H1 (cell line): ENCODE measurements at regions not wholly inside any gene's neighbourhood (a gene's known extent, or its start where the extent isn't known, plus 50 kb on each side); places are given as distances from the start of the nearest gene placed in this dataset.

Experiments used
- CEBPB ChIP-seq: IDR thresholded peaks from 2 replicates; pipeline ENCODE4 v1.6.1; 2012; ENCODE audit warnings: low read depth, low read length
- CTCF ChIP-seq, 3 experiments: IDR thresholded peaks; 1 replicate in 2 of 3; 2 replicates in 1 of 3; pipeline versions ENCODE4 v1.5.1 to v1.6.1; 2011; ENCODE audit warnings: low read length in 3 of 3, mild to moderate bottlenecking in 3 of 3, inconsistent platforms in 2 of 3, low read depth in 1 of 3, moderate library complexity in 1 of 3; ENCODE audit not compliant: insufficient read depth in 1 of 3; ENCODE audit errors: control extremely low read depth in 1 of 3
- EGR1 ChIP-seq: IDR thresholded peaks from 2 replicates; pipeline ENCODE4 v1.6.1; 2011; ENCODE audit warnings: low read depth, low read length, borderline replicate concordance
- GTF2F1 ChIP-seq: IDR thresholded peaks from 2 replicates; pipeline ENCODE4 v1.6.1; 2012; ENCODE audit warnings: low read depth, low read length, improper control_type of control experiment, borderline replicate concordance
- JUND ChIP-seq: IDR thresholded peaks from 2 replicates; pipeline ENCODE4 v1.6.1; 2011; ENCODE audit warnings: mild to moderate bottlenecking, improper control_type of control experiment, low read length
- POLR2AphosphoS5 ChIP-seq: IDR thresholded peaks from 2 replicates; pipeline ENCODE4 v1.6.1; 2011; ENCODE audit warnings: low read depth, low read length
- RNF2 ChIP-seq: fragments of 200-900, 300-1000 bp; sonication (generic); IDR thresholded peaks from 2 replicates; pipeline ENCODE4 v1.7.1; 2016; ENCODE audit warnings: borderline replicate concordance, low read depth, mild to moderate bottlenecking, antibody characterized with exemption, low read length; ENCODE audit not compliant: poor library complexity, severe bottlenecking; ENCODE audit errors: missing control alignments
- YY1 ChIP-seq: IDR thresholded peaks from 2 replicates; pipeline ENCODE4 v1.6.1; 2011; ENCODE audit warnings: low read depth, mild to moderate bottlenecking, low read length
- ZNF274 ChIP-seq: IDR thresholded peaks from 2 replicates; pipeline ENCODE4 v1.7.0; 2012; ENCODE audit warnings: low read length, borderline replicate concordance; ENCODE audit errors: extremely low read depth

GRCh38 chr18:43827311-43827710 lies 550.0 kb upstream of the SYT4 start:
- TF ChIP-seq ZNF274 = no peak
- no peak for TF ChIP-seq CTCF (IDR thresholded peaks at IDR 0.05; ENCODE audit: control extremely low read depth in 1 of 3, insufficient read depth in 1 of 3, low read depth in 1 of 3, low read length in 3 of 3)
- TF ChIP-seq RNF2 = no peak
- no peak for TF ChIP-seq GTF2F1
- TF ChIP-seq YY1 = no peak
- TF ChIP-seq POLR2AphosphoS5 = no peak
- no peak for TF ChIP-seq EGR1
- no peak for TF ChIP-seq CEBPB
- TF ChIP-seq JUND = no peak
